ENCODE measurements at regions not wholly inside any gene's neighbourhood (a gene's known extent, or its start where the extent isn't known, plus 50 kb on each side); places are given as distances from the start of the nearest gene placed in this dataset.
A peak's percentile ranks its signal among the peaks of the same experiment; 100 is the strongest.

DNA sequence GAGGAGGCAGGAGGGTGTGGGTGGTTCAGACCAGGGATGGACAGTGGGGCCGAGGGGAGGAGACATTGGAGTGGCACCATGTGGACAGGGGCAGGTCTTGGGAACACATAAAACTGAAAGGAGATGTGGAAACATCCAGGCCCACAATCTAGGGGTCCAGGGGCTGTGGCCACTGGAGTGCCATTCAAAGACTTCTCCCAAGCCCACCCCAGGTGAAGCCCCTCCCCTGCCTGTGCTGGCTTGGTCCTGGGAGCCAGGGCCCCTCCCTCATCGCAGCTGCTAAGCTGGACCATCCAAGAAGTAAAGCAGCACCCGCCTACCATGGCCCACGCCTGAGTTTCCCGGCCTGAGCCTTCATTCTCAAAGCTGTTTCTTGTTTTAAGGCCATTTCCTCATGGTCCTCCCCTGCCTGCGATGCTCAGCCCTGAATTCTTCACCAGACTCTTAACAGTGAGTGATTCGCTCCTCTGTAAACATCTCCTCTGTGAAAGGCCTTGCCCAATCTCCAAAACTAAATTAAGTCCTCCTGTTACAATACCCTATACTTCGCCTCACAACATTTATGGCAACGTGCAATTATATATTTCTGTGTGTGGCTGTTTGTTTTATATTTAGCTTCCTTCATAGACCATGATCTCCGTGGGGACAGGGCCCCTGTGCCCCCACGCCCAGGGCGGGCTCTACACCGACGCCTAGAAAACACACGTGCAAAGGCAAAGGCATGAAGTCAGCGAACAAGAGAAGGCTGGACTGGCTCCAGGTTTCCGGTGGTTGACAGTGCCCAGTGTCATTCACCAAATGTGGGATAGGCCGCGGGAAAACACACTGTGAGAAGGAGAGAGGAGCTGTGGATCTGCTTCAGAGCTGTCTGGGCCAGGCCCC lies 267.8 kb downstream of the ERMARD start:
- H3K27ac ChIP-seq, result no peak overlapping the region

DNA sequence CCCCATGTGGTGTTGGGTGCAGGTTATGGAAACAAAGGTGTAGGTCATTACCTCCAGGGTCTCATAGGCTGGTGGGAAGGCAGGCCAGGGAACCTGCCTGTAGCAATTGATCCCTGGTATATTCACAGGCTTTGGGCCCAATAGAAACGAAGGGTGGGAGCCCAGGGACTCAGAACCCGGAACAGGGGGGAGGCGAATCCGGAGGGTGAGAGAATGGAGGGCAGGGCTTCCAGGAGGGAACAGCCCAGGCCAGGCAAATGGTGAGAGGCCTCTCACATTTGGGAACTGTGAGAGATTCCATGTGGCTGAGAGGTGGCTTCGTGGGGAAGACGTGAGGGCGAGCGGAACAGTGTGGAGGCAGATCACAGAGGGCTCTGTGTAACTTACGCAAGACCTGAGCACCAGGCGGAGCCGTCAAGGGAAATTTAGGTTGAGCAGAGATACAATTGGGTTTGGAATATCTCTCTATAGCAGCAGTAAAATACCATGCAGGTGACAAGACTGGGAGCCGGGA lies 267.1 kb downstream of the ERMARD start:
- no peak overlapping the region for H3K4me3 ChIP-seq
- H3K9me3 ChIP-seq, result no peaks in the 10 kb centered on the region
- H3K36me3 ChIP-seq, result no peaks in the 10 kb centered on the region
- no peak overlapping the region for H3K27ac ChIP-seq
- intact Hi-C loops (cut with DNase I), result no loop called here
- DNase-seq (ENCODE audit: low spot score in 2 of 2), result peak in 1 of 2 donors; percentile 34
- H3K4me1 ChIP-seq, result no peaks in the 10 kb centered on the region
- H3K27me3 ChIP-seq, result no peaks in the 10 kb centered on the region
- no peak for TF ChIP-seq CTCF (IDR thresholded peaks at IDR 0.05)

More for the DNA sequence above, 267.8 kb downstream of the ERMARD start:
- intact Hi-C loops (cut with DNase I), result no loop called here
- Histone ChIP-seq H3K9me3 (no peaks in the 10 kb centered on the region), H3K36me3 (no peaks in the 10 kb centered on the region), H3K4me1 (no peaks in the 10 kb centered on the region), H3K27me3 (no peaks in the 10 kb centered on the region), H3K4me3 (no peak overlapping the region)
- no peak for TF ChIP-seq CTCF (IDR thresholded peaks at IDR 0.05)
- peak in 1 of 2 donors; percentile 55 for DNase-seq (ENCODE audit: low spot score in 2 of 2)

DNA sequence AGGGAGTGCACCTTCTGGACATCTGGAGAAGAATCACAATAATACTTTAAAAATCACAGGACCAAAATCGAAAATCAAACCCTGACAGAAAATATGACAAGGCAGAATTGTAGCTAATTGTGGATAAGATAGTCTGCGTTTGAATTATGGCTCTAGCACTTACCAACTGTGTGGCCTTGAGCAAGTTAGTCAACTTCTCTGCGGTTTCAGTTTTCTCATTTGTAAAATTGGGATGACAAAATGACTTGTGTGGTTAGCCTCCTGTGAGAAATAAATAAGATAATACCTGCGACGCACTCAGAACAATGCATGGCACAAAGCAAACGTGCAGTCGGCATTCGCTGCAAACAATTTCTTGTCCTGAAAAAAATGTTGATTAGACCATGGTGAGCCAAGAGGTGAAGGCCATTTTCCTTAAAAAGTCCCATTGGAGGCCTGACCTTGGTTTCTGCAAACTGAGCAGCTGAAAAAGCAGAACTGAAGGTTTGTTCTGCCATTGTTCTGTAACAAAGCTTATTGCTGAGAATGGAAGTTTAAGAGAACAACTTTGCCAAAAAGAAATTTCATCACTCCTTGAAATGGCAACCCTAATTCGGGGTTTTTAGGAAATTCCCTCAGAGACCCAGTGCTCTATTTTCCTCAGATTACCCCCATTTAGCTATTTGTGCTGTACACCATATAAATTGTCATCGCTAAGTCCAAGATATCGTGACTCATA lies 266.3 kb downstream of the ERMARD start:
- intact Hi-C loops (cut with DNase I), result no loop called here
- DNase-seq (ENCODE audit: low spot score in 2 of 2), result peak in 1 of 2 donors; percentile 40
- Histone ChIP-seq H3K27ac (no peak overlapping the region), H3K9me3 (no peaks in the 10 kb centered on the region), H3K4me3 (no peak overlapping the region), H3K27me3 (no peaks in the 10 kb centered on the region), H3K4me1 (no peaks in the 10 kb centered on the region), H3K36me3 (no peaks in the 10 kb centered on the region)
- TF ChIP-seq CTCF (IDR thresholded peaks at IDR 0.05), result no peak

DNA sequence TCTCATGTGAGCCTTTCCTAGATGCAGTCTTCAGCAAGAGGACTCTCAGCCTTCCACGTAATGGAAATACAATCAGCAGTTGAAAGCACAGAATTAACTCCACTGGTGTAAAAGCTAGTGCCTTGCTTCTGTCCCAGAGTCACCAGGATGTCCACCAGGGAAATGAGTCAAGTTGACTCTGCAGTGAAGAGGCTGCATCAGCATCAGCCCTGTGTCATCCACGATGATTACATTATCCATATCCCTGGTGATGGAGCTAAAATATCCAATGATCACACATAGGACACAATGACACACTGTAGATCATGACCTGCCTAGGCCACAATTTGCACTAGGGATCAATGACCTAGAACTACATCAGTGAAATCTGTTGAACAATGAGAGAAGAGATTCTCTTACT lies 262.4 kb downstream of the ERMARD start:
- H3K36me3 ChIP-seq, result no peaks in the 10 kb centered on the region
- peaks cover 0 to 6% of the 10 kb centered on the region in 2 donors for H3K4me1 ChIP-seq
- H3K9me3 ChIP-seq, result no peaks in the 10 kb centered on the region
- no peak for DNase-seq (ENCODE audit: low spot score in 2 of 2)
- no peaks in the 10 kb centered on the region for H3K27me3 ChIP-seq
- intact Hi-C loops (cut with DNase I), result no loop called here
- H3K27ac ChIP-seq, result no peak overlapping the region
- no peak overlapping the region for H3K4me3 ChIP-seq
- no peak for TF ChIP-seq CTCF (IDR thresholded peaks at IDR 0.05)

GRCh38 chr6:170012037-170012330 lies 260.6 kb downstream of the ERMARD start:
- Histone ChIP-seq H3K27ac (no peak overlapping the region), H3K36me3 (no peaks in the 10 kb centered on the region), H3K9me3 (no peaks in the 10 kb centered on the region), H3K27me3 (no peaks in the 10 kb centered on the region), H3K4me3 (no peak overlapping the region), H3K4me1 (peaks cover 0 to 6% of the 10 kb centered on the region in 2 donors)
- no peak for DNase-seq (ENCODE audit: low spot score in 2 of 2)
- intact Hi-C loops (cut with DNase I), result no loop called here
- TF ChIP-seq CTCF (IDR thresholded peaks at IDR 0.05), result no peak
